ENCODE measurements at regions not wholly inside any gene's neighbourhood (a gene's known extent, or its start where the extent isn't known, plus 50 kb on each side); places are given as distances from the start of the nearest gene placed in this dataset.
"Not testable (repeated sequence)": the region's sequence is repeated elsewhere in the genome, so short reads cannot be mapped to it uniquely, and the experiment has no call there.

- not testable (repeated sequence) for H3K4ac ChIP-seq (ENCODE audit: low read length); H2BK15ac ChIP-seq (ENCODE audit: low read length); H3K79me1 ChIP-seq (ENCODE audit: low read depth, low read length); H3K14ac ChIP-seq (ENCODE audit: low read length); H4K8ac ChIP-seq (ENCODE audit: low read depth, low read length); H2BK12ac ChIP-seq (ENCODE audit: low read length); DNase-seq (ENCODE audit: low spot score); H3K4me1 ChIP-seq (ENCODE audit: control insufficient read depth in 2 of 2, insufficient read depth in 1 of 2, low read depth in 1 of 2, low read length in 2 of 2); H3K4me3 ChIP-seq (ENCODE audit: low read length in 2 of 2); H3K9me3 ChIP-seq (replicated peaks in 1 of 2; ENCODE audit: control insufficient read depth in 2 of 2, insufficient read depth in 1 of 2, low read depth in 1 of 2, low read length in 2 of 2); H2BK120ac ChIP-seq (ENCODE audit: low read depth, low read length); H3K18ac ChIP-seq (ENCODE audit: low read length); H3K27ac ChIP-seq (replicated peaks; ENCODE audit: low read length); H3K4me2 ChIP-seq (ENCODE audit: insufficient read depth, low read length, poor library complexity, severe bottlenecking); H2AK5ac ChIP-seq (ENCODE audit: low read depth, low read length); H2AFZ ChIP-seq (ENCODE audit: low read length); H3K27me3 ChIP-seq (ENCODE audit: control insufficient read depth in 3 of 3, insufficient read depth in 3 of 3, low read depth in 1 of 3, low read length in 3 of 3); H4K91ac ChIP-seq (ENCODE audit: low read depth, low read length, poor library complexity); H3K36me3 ChIP-seq (replicated peaks in 1 of 2; ENCODE audit: control insufficient read depth in 2 of 2, insufficient read depth in 2 of 2, low read length in 2 of 2); H3K9ac ChIP-seq (ENCODE audit: low read depth, low read length, poor library complexity); H3K23ac ChIP-seq (ENCODE audit: low read depth, low read length, poor library complexity); H2BK5ac ChIP-seq (ENCODE audit: low read length)
- WGBS, 2 donors (ENCODE audit: extremely low coverage in 2 of 2, insufficient read length in 2 of 2, insufficient replicate concordance in 1 of 2), result no CpG with 5 or more reads among the region's 80 CpGs
These were observed 4828.5 kb upstream of the OR11H1 start for GRCh38 chr22:10699301-10700097.

DNA sequence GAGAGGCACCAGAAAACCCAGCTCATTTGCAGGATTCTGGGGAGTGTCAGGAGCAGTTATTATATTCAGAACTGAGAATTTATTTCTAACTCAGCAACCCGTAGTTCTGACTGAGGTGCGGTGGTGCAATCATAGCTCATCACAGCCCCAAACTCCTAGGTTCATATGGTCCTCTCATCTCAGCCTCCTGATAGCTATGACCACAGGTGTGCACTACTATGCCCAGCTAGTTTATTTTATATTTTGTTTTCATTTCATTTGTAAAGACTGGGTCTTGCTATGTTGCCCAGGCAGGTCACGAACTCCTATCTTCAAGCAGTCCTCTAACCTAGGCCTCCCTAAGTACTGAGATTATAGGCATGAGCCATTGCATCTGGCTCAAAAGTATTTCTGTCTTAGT, 4819.8 kb upstream of the OR11H1 start:
- not testable (repeated sequence) for H3K4me3 ChIP-seq (ENCODE audit: low read length in 2 of 2); H3K4me2 ChIP-seq (ENCODE audit: insufficient read depth, low read length, poor library complexity, severe bottlenecking); H3K23ac ChIP-seq (ENCODE audit: low read depth, low read length, poor library complexity); H3K27me3 ChIP-seq (ENCODE audit: control insufficient read depth in 3 of 3, insufficient read depth in 3 of 3, low read depth in 1 of 3, low read length in 3 of 3); DNase-seq (ENCODE audit: low spot score); H2AFZ ChIP-seq (ENCODE audit: low read length); H2BK15ac ChIP-seq (ENCODE audit: low read length); H3K27ac ChIP-seq (replicated peaks; ENCODE audit: low read length); H2BK12ac ChIP-seq (ENCODE audit: low read length); H2BK5ac ChIP-seq (ENCODE audit: low read length); H3K9me3 ChIP-seq (replicated peaks in 1 of 2; ENCODE audit: control insufficient read depth in 2 of 2, insufficient read depth in 1 of 2, low read depth in 1 of 2, low read length in 2 of 2); H3K9ac ChIP-seq (ENCODE audit: low read depth, low read length, poor library complexity); H4K91ac ChIP-seq (ENCODE audit: low read depth, low read length, poor library complexity); H3K4ac ChIP-seq (ENCODE audit: low read length); H2BK120ac ChIP-seq (ENCODE audit: low read depth, low read length); H3K79me1 ChIP-seq (ENCODE audit: low read depth, low read length); H4K8ac ChIP-seq (ENCODE audit: low read depth, low read length); H3K14ac ChIP-seq (ENCODE audit: low read length); H3K18ac ChIP-seq (ENCODE audit: low read length); H2AK5ac ChIP-seq (ENCODE audit: low read depth, low read length); H3K4me1 ChIP-seq (ENCODE audit: control insufficient read depth in 2 of 2, insufficient read depth in 1 of 2, low read depth in 1 of 2, low read length in 2 of 2); H3K36me3 ChIP-seq (replicated peaks in 1 of 2; ENCODE audit: control insufficient read depth in 2 of 2, insufficient read depth in 2 of 2, low read length in 2 of 2)
- no CpG with 5 or more reads among the region's 3 CpGs for WGBS, 2 donors (ENCODE audit: extremely low coverage in 2 of 2, insufficient read length in 2 of 2, insufficient replicate concordance in 1 of 2)

- not testable (repeated sequence) for H2AK5ac ChIP-seq (ENCODE audit: low read depth, low read length); H3K27ac ChIP-seq (replicated peaks; ENCODE audit: low read length); H3K4ac ChIP-seq (ENCODE audit: low read length); H3K4me1 ChIP-seq (ENCODE audit: control insufficient read depth in 2 of 2, insufficient read depth in 1 of 2, low read depth in 1 of 2, low read length in 2 of 2); H2AFZ ChIP-seq (ENCODE audit: low read length); H3K23ac ChIP-seq (ENCODE audit: low read depth, low read length, poor library complexity); DNase-seq (ENCODE audit: low spot score); H3K9ac ChIP-seq (ENCODE audit: low read depth, low read length, poor library complexity); H3K27me3 ChIP-seq (ENCODE audit: control insufficient read depth in 3 of 3, insufficient read depth in 3 of 3, low read depth in 1 of 3, low read length in 3 of 3); H3K36me3 ChIP-seq (replicated peaks in 1 of 2; ENCODE audit: control insufficient read depth in 2 of 2, insufficient read depth in 2 of 2, low read length in 2 of 2); H3K9me3 ChIP-seq (replicated peaks in 1 of 2; ENCODE audit: control insufficient read depth in 2 of 2, insufficient read depth in 1 of 2, low read depth in 1 of 2, low read length in 2 of 2); H2BK12ac ChIP-seq (ENCODE audit: low read length); H2BK5ac ChIP-seq (ENCODE audit: low read length); H3K4me2 ChIP-seq (ENCODE audit: insufficient read depth, low read length, poor library complexity, severe bottlenecking); H4K91ac ChIP-seq (ENCODE audit: low read depth, low read length, poor library complexity); H3K18ac ChIP-seq (ENCODE audit: low read length); H4K8ac ChIP-seq (ENCODE audit: low read depth, low read length); H3K4me3 ChIP-seq (ENCODE audit: low read length in 2 of 2); H2BK120ac ChIP-seq (ENCODE audit: low read depth, low read length); H3K79me1 ChIP-seq (ENCODE audit: low read depth, low read length); H3K14ac ChIP-seq (ENCODE audit: low read length); H2BK15ac ChIP-seq (ENCODE audit: low read length)
- WGBS, 2 donors (ENCODE audit: extremely low coverage in 2 of 2, insufficient read length in 2 of 2, insufficient replicate concordance in 1 of 2), result no CpG with 5 or more reads among the region's 4 CpGs
These were observed 4817.1 kb upstream of the OR11H1 start for GRCh38 chr22:10710923-10711322.

DNA sequence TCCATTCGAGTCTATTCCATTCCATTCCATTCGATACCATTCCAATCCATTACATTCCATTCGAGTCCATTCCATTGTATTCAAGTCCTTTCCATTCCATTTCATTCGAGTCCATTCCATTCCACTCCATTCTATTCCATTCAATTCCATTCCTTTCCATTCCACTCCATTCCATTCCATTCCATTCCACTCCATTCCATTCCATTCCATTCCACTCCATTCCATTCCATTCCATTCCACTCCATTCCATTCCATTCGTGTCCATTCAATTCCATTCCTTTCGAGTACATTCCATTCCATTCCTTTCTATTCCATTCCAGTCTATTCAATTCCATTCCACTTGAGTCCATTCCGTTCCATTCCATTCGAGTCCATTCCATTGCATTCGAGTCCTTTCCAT, 4805.2 kb upstream of the OR11H1 start:
- H3K4me2 ChIP-seq (ENCODE audit: insufficient read depth, low read length, poor library complexity, severe bottlenecking); H3K14ac ChIP-seq (ENCODE audit: low read length); H3K9ac ChIP-seq (ENCODE audit: low read depth, low read length, poor library complexity); H2BK5ac ChIP-seq (ENCODE audit: low read length); H2AK5ac ChIP-seq (ENCODE audit: low read depth, low read length); H4K8ac ChIP-seq (ENCODE audit: low read depth, low read length); H3K23ac ChIP-seq (ENCODE audit: low read depth, low read length, poor library complexity); H2BK120ac ChIP-seq (ENCODE audit: low read depth, low read length); H3K18ac ChIP-seq (ENCODE audit: low read length); H2BK12ac ChIP-seq (ENCODE audit: low read length); H3K27ac ChIP-seq (replicated peaks; ENCODE audit: low read length); H3K27me3 ChIP-seq (ENCODE audit: control insufficient read depth in 3 of 3, insufficient read depth in 3 of 3, low read depth in 1 of 3, low read length in 3 of 3); H3K4me1 ChIP-seq (ENCODE audit: control insufficient read depth in 2 of 2, insufficient read depth in 1 of 2, low read depth in 1 of 2, low read length in 2 of 2); H3K36me3 ChIP-seq (replicated peaks in 1 of 2; ENCODE audit: control insufficient read depth in 2 of 2, insufficient read depth in 2 of 2, low read length in 2 of 2); H3K4ac ChIP-seq (ENCODE audit: low read length); H2BK15ac ChIP-seq (ENCODE audit: low read length); DNase-seq (ENCODE audit: low spot score); H3K79me1 ChIP-seq (ENCODE audit: low read depth, low read length); H3K4me3 ChIP-seq (ENCODE audit: low read length in 2 of 2); H2AFZ ChIP-seq (ENCODE audit: low read length); H4K91ac ChIP-seq (ENCODE audit: low read depth, low read length, poor library complexity): not testable (repeated sequence)
- 83 to 92% methylated on average over 3 to 4 of the region's 9 CpGs for WGBS, 2 donors (ENCODE audit: extremely low coverage in 2 of 2, insufficient read length in 2 of 2, insufficient replicate concordance in 1 of 2)
- peaks cover 0 to 13% of the 10 kb centered on the region in 2 donors for H3K9me3 ChIP-seq (replicated peaks in 1 of 2; ENCODE audit: control insufficient read depth in 2 of 2, insufficient read depth in 1 of 2, low read depth in 1 of 2, low read length in 2 of 2)

Measured in neuronal stem cell (in vitro differentiated cells).